ENCODE measurements at regions not wholly inside any gene's neighbourhood (a gene's known extent, or its start where the extent isn't known, plus 50 kb on each side); places are given as distances from the start of the nearest gene placed in this dataset.
"Not testable (repeated sequence)": the region's sequence is repeated elsewhere in the genome, so short reads cannot be mapped to it uniquely, and the experiment has no call there.

DNA sequence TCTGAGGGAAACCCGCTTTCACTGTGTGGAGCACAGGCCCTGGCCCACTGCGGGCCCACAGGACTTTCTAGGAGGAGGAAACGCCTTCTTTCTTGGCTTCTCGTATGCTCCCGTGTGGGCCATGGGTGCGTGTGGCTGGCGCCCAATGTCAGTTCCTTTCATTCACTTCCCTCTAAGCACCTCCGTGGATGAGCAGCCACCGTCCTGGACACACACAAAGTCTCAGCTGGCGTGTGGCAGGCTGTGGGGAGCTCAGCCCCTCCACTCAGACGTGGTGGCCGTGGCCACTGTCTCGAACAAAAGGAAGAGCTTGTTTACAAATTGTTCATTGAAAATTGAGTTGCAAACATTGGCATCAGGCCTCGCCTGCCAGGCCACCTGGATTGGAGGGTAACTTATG, 240.0 kb upstream of the SGCG start:
- ChIA-PET POLR2A (no interaction called here), CTCF (no interaction called here)
- no peaks in the 10 kb centered on the region for H3K36me3 ChIP-seq (ENCODE audit: control insufficient read depth, insufficient read depth, low read length)
- BruUV-seq (replicated peaks), result no TSS peak
- TF ChIP-seq POLR2AphosphoS5 (IDR thresholded peaks at IDR 0.05; ENCODE audit: low read depth, low read length) (no peak), TCF7L2 (IDR thresholded peaks at IDR 0.05; ENCODE audit: low read depth, low read length) (no peak), SIN3A (IDR thresholded peaks at IDR 0.05; ENCODE audit: borderline replicate concordance, insufficient read depth, low read depth, low read length) (no peak)
- ATAC-seq (no peak), DNase-seq (ENCODE audit: low read depth, low spot score) (no peak)
- H3K9me3 ChIP-seq (ENCODE audit: control insufficient read depth, insufficient read depth, low read depth, low read length), result no peaks in the 10 kb centered on the region
- H3K4me1 ChIP-seq (ENCODE audit: control insufficient read depth, insufficient read depth, low read length), result no peaks in the 10 kb centered on the region
- in situ Hi-C loops (cut with HindIII; ENCODE audit: low pct_unique_long_range_greater_than_20kb, low sequenced_read_pairs) (no loop called here), intact Hi-C loops (cut with micrococcal nuclease; ENCODE audit: unreplicated experiment) (no loop called here)
- H3K4me3 ChIP-seq (ENCODE audit: low read depth in 2 of 2, low read length in 2 of 2), result no peak overlapping the region
- H3K27me3 ChIP-seq (ENCODE audit: control insufficient read depth, insufficient read depth, low read length), result no peaks in the 10 kb centered on the region
- no peak overlapping the region for H3K27ac ChIP-seq (ENCODE audit: low read length)

GRCh38 chr13:22941495-22941894, 239.3 kb upstream of the SGCG start:
- BruUV-seq (replicated peaks); intact Hi-C loops (cut with micrococcal nuclease; ENCODE audit: unreplicated experiment): not testable (repeated sequence)

GRCh38 chr13:22942831-22943230, 237.9 kb upstream of the SGCG start:
- ATAC-seq; POLR2A ChIA-PET; H3K9me3 ChIP-seq (ENCODE audit: control insufficient read depth, insufficient read depth, low read depth, low read length); H3K27ac ChIP-seq (ENCODE audit: low read length); H3K4me3 ChIP-seq (ENCODE audit: low read depth in 2 of 2, low read length in 2 of 2); BruUV-seq (replicated peaks); DNase-seq (ENCODE audit: low read depth, low spot score); H3K36me3 ChIP-seq (ENCODE audit: control insufficient read depth, insufficient read depth, low read length); H3K27me3 ChIP-seq (ENCODE audit: control insufficient read depth, insufficient read depth, low read length); in situ Hi-C loops (cut with HindIII; ENCODE audit: low pct_unique_long_range_greater_than_20kb, low sequenced_read_pairs); CTCF ChIA-PET; intact Hi-C loops (cut with micrococcal nuclease; ENCODE audit: unreplicated experiment); H3K4me1 ChIP-seq (ENCODE audit: control insufficient read depth, insufficient read depth, low read length): not testable (repeated sequence)

More at GRCh38 chr13:22941495-22941894, 239.3 kb upstream of the SGCG start:
- H3K4me1 ChIP-seq (ENCODE audit: control insufficient read depth, insufficient read depth, low read length); CTCF ChIA-PET; H3K4me3 ChIP-seq (ENCODE audit: low read depth in 2 of 2, low read length in 2 of 2); DNase-seq (ENCODE audit: low read depth, low spot score); H3K27me3 ChIP-seq (ENCODE audit: control insufficient read depth, insufficient read depth, low read length); H3K27ac ChIP-seq (ENCODE audit: low read length); in situ Hi-C loops (cut with HindIII; ENCODE audit: low pct_unique_long_range_greater_than_20kb, low sequenced_read_pairs); H3K9me3 ChIP-seq (ENCODE audit: control insufficient read depth, insufficient read depth, low read depth, low read length); ATAC-seq; H3K36me3 ChIP-seq (ENCODE audit: control insufficient read depth, insufficient read depth, low read length); POLR2A ChIA-PET: not testable (repeated sequence)

GRCh38 chr13:22944378-22944777, 236.4 kb upstream of the SGCG start:
- no peaks in the 10 kb centered on the region for H3K9me3 ChIP-seq (ENCODE audit: control insufficient read depth, insufficient read depth, low read depth, low read length)
- no peak for DNase-seq (ENCODE audit: low read depth, low spot score)
- no peak overlapping the region for H3K27ac ChIP-seq (ENCODE audit: low read length)
- TF ChIP-seq REST (IDR thresholded peaks at IDR 0.05; ENCODE audit: insufficient read depth in 1 of 2, low read depth in 2 of 2, low read length in 1 of 2), result no peak
- TF ChIP-seq TCF7L2 (IDR thresholded peaks at IDR 0.05; ENCODE audit: low read depth, low read length), result no peak
- no peak for TF ChIP-seq POLR2AphosphoS5 (IDR thresholded peaks at IDR 0.05; ENCODE audit: low read depth, low read length)
- TF ChIP-seq SIN3A (IDR thresholded peaks at IDR 0.05; ENCODE audit: borderline replicate concordance, insufficient read depth, low read depth, low read length), result no peak
- TF ChIP-seq CTCF (IDR thresholded peaks at IDR 0.05), result no peak
- CTCF ChIA-PET, result no interaction called here
- BruUV-seq (replicated peaks), result no TSS peak
- H3K4me1 ChIP-seq (ENCODE audit: control insufficient read depth, insufficient read depth, low read length), result no peaks in the 10 kb centered on the region
- H3K4me3 ChIP-seq (ENCODE audit: low read depth in 2 of 2, low read length in 2 of 2), result no peak overlapping the region
- H3K27me3 ChIP-seq (ENCODE audit: control insufficient read depth, insufficient read depth, low read length), result no peaks in the 10 kb centered on the region
- in situ Hi-C loops (cut with HindIII; ENCODE audit: low pct_unique_long_range_greater_than_20kb, low sequenced_read_pairs) (no loop called here), intact Hi-C loops (cut with micrococcal nuclease; ENCODE audit: unreplicated experiment) (no loop called here)
- POLR2A ChIA-PET, result no interaction called here
- no peaks in the 10 kb centered on the region for H3K36me3 ChIP-seq (ENCODE audit: control insufficient read depth, insufficient read depth, low read length)
- ATAC-seq, result no peak
